HEK293 (cell line): ENCODE measurements at regions not wholly inside any gene's neighbourhood (a gene's known extent, or its start where the extent isn't known, plus 50 kb on each side); places are given as distances from the start of the nearest gene placed in this dataset.

Source experiments
- CTCF ChIA-PET: fragments of 350-600 bp; formaldehyde crosslinking; extraction: SDS; loops from one replicate; lab custom pipeline; 2021; ENCODE audit warnings: antibody characterized with exemption; lab: Yijun Ruan, JAX
- POLR2A ChIA-PET: fragments of 300-600 bp; formaldehyde crosslinking; extraction: SDS; loops from one replicate; lab custom pipeline; 2020; ENCODE audit warnings: antibody characterized with exemption, inconsistent platforms; lab: Yijun Ruan, JAX
- H3K27ac ChIP-seq: fragments of 200-500 bp; sonication (Bioruptor generic); 2 replicates; pipeline ENCODE4 v1.5.1; 2014; ENCODE audit warnings: low read depth, low read length, control low read depth, inconsistent platforms; ENCODE audit errors: extremely low read depth
- H3K36me3 ChIP-seq, 2 experiments: fragments of 200-500 bp in 1 of 2; sonication (Bioruptor generic) in 1 of 2; 1 replicate in 1 of 2; 2 replicates in 1 of 2; pipeline ENCODE4 v1.5.1; 2014 to 2017; ENCODE audit warnings: inconsistent platforms in 2 of 2, low read length in 2 of 2; ENCODE audit not compliant: control insufficient read depth in 2 of 2, insufficient read depth in 1 of 2
- H3K4me1 ChIP-seq: fragments of 200-500 bp; sonication (Bioruptor generic); 2 replicates; pipeline ENCODE4 v1.5.1; 2014; ENCODE audit warnings: mild to moderate bottlenecking, low read length, inconsistent platforms; ENCODE audit not compliant: control insufficient read depth, insufficient read depth
- H3K4me3 ChIP-seq: 2 replicates; pipeline ENCODE4 v1.5.1; 2011; ENCODE audit warnings: low read depth, mild to moderate bottlenecking, control low read depth, low read length, moderate library complexity
- H3K9me3 ChIP-seq: fragments of 200-500 bp; sonication (Bioruptor generic); 2 replicates; pipeline ENCODE4 v1.5.1; 2014; ENCODE audit warnings: low read depth, low read length, inconsistent platforms; ENCODE audit not compliant: control insufficient read depth, insufficient read depth
- GFI1B ChIP-seq: fragments of 450-650 bp; formaldehyde crosslinking; IDR thresholded peaks from 2 replicates; pipeline ENCODE4 v1.5.1; 2016; ENCODE audit warnings: missing biosample characterization, missing genetic modification characterization
- KLF1 ChIP-seq: fragments of 450-650 bp; formaldehyde crosslinking; IDR thresholded peaks from 2 replicates; pipeline ENCODE4 v1.5.1; 2016; ENCODE audit warnings: missing biosample characterization, missing genetic modification characterization
- KLF9 ChIP-seq: fragments of 450-650 bp; formaldehyde crosslinking; IDR thresholded peaks from 2 replicates; pipeline ENCODE4 v1.5.1; 2016; ENCODE audit warnings: missing biosample characterization, missing genetic modification characterization, low read depth
- SETDB1 ChIP-seq: IDR thresholded peaks from one replicate; pipeline ENCODE4 v1.6.1; 2017; ENCODE audit warnings: mild to moderate bottlenecking, low read length, moderate library complexity, mixed read lengths; ENCODE audit not compliant: insufficient read length
- TCF7L2 ChIP-seq: IDR thresholded peaks from 2 replicates; pipeline ENCODE4 v1.6.1; 2011; ENCODE audit warnings: low read depth, mild to moderate bottlenecking, inconsistent platforms, low read length, moderate library complexity, borderline replicate concordance
- TRIM28 ChIP-seq: IDR thresholded peaks from 2 replicates; pipeline ENCODE4 v1.6.1; 2011; ENCODE audit warnings: low read length, control low read depth, borderline replicate concordance
- WT1 ChIP-seq: fragments of 450-650 bp; formaldehyde crosslinking; IDR thresholded peaks from 2 replicates; pipeline ENCODE4 v1.5.1; 2016; ENCODE audit warnings: missing biosample characterization, missing genetic modification characterization
- ZBTB48 ChIP-seq: fragments of 450-650 bp; formaldehyde crosslinking; IDR thresholded peaks from 2 replicates; pipeline ENCODE4 v1.5.1; 2016; ENCODE audit warnings: missing biosample characterization, missing genetic modification characterization
- ZFP3 ChIP-seq: fragments of 450-650 bp; formaldehyde crosslinking; IDR thresholded peaks from 2 replicates; pipeline ENCODE4 v1.5.1; 2016; ENCODE audit warnings: low read depth, missing biosample characterization, missing genetic modification characterization
- ZFP41 ChIP-seq: fragments of 450-650 bp; formaldehyde crosslinking; IDR thresholded peaks from 2 replicates; pipeline ENCODE4 v1.5.1; 2016; ENCODE audit warnings: missing biosample characterization, missing genetic modification characterization, borderline replicate concordance
- ZNF133 ChIP-seq: fragments of 450-650 bp; formaldehyde crosslinking; IDR thresholded peaks from 2 replicates; pipeline ENCODE4 v1.5.1; 2016; ENCODE audit warnings: missing biosample characterization, missing genetic modification characterization
- ZNF175 ChIP-seq: fragments of 450-650 bp; formaldehyde crosslinking; IDR thresholded peaks from 2 replicates; pipeline ENCODE4 v1.5.1; 2016; ENCODE audit warnings: missing biosample characterization, missing genetic modification characterization
- ZNF239 ChIP-seq: fragments of 450-650 bp; formaldehyde crosslinking; IDR thresholded peaks from 2 replicates; pipeline ENCODE4 v1.5.1; 2016; ENCODE audit warnings: missing biosample characterization, missing genetic modification characterization
- ZNF335 ChIP-seq: fragments of 450-650 bp; formaldehyde crosslinking; conservative IDR thresholded peaks from 2 replicates; pipeline ENCODE4 v1.5.1; 2016; ENCODE audit warnings: missing biosample characterization, missing genetic modification characterization
- ZNF433 ChIP-seq: fragments of 450-650 bp; formaldehyde crosslinking; IDR thresholded peaks from 2 replicates; pipeline ENCODE4 v1.5.1; 2016; ENCODE audit warnings: missing biosample characterization, missing genetic modification characterization, low read depth
- ZNF514 ChIP-seq: fragments of 450-650 bp; formaldehyde crosslinking; IDR thresholded peaks from 2 replicates; pipeline ENCODE4 v1.5.1; 2016; ENCODE audit warnings: missing biosample characterization, missing genetic modification characterization
- ZNF548 ChIP-seq: fragments of 450-650 bp; formaldehyde crosslinking; IDR thresholded peaks from 2 replicates; pipeline ENCODE4 v1.5.1; 2016; ENCODE audit warnings: missing biosample characterization, missing genetic modification characterization
- ZNF558 ChIP-seq: fragments of 450-650 bp; formaldehyde crosslinking; IDR thresholded peaks from 2 replicates; pipeline ENCODE4 v1.5.1; 2016; ENCODE audit warnings: missing biosample characterization, missing genetic modification characterization
- ZNF610 ChIP-seq: fragments of 450-650 bp; formaldehyde crosslinking; IDR thresholded peaks from 2 replicates; pipeline ENCODE4 v1.5.1; 2016; ENCODE audit warnings: missing biosample characterization, missing genetic modification characterization, borderline replicate concordance
- ZNF660 ChIP-seq: fragments of 450-650 bp; IDR thresholded peaks from 2 replicates; pipeline ENCODE4 v1.5.1; 2018; ENCODE audit warnings: missing biosample characterization, mild to moderate bottlenecking, missing genetic modification characterization
- ZNF768 ChIP-seq: fragments of 450-650 bp; formaldehyde crosslinking; IDR thresholded peaks from 2 replicates; pipeline ENCODE4 v1.5.1; 2018; ENCODE audit warnings: missing biosample characterization, mild to moderate bottlenecking, missing genetic modification characterization
- TF ChIP-seq, protein P1 (sequence below): fragments of 450-650 bp; formaldehyde crosslinking; IDR thresholded peaks from 2 replicates; pipeline ENCODE4 v1.5.1; 2016; ENCODE audit warnings: missing biosample characterization, missing genetic modification characterization
- TF ChIP-seq, protein P2 (sequence below): fragments of 450-650 bp; formaldehyde crosslinking; IDR thresholded peaks from 2 replicates; pipeline ENCODE4 v1.5.1; 2016; ENCODE audit warnings: missing biosample characterization, missing genetic modification characterization
- TF ChIP-seq, protein P3 (sequence below): fragments of 450-650 bp; formaldehyde crosslinking; IDR thresholded peaks from 2 replicates; pipeline ENCODE4 v1.5.1; 2016; ENCODE audit warnings: missing biosample characterization, missing genetic modification characterization

DNA sequence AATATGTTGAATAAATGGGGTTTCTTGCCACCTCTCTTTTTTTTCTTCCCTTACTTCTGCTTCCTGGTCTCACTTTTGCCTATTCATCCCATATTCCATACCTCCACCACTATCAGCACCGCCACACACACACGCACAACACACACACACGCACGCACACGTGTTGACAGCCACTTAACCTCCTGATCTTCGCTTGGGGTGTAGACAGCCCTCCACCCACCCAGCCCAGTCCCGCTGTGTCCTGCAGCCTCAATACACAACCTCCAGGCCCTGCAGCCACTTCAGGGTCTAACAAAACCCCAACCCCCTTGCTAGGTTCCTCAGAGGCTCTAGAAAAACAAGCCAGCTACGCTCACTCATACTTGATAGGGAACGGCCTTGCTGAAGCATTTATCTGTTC, 72.3 kb downstream of the LINC00237 start:
- ChIA-PET POLR2A (no interaction called here), CTCF (no interaction called here)
- Histone ChIP-seq H3K4me3 (no peak overlapping the region), H3K4me1 (no peaks in the 10 kb centered on the region), H3K9me3 (no peaks in the 10 kb centered on the region), H3K27ac (no peak overlapping the region), H3K36me3 (no peaks in the 10 kb centered on the region)
- TF ChIP-seq ZNF768 (no peak), ZNF433 (tag by site-specific recombination) (no peak), ZNF558 (tag by site-specific recombination) (no peak), ZNF175 (tag by site-specific recombination) (no peak), ZNF514 (no peak), ZNF660 (tag by site-specific recombination) (no peak), ZNF335 (tag by site-specific recombination) (no peak), GFI1B (tag by site-specific recombination) (no peak), TRIM28 (no peak), KLF9 (tag by site-specific recombination) (no peak)
- TF ChIP-seq, protein P1, sequence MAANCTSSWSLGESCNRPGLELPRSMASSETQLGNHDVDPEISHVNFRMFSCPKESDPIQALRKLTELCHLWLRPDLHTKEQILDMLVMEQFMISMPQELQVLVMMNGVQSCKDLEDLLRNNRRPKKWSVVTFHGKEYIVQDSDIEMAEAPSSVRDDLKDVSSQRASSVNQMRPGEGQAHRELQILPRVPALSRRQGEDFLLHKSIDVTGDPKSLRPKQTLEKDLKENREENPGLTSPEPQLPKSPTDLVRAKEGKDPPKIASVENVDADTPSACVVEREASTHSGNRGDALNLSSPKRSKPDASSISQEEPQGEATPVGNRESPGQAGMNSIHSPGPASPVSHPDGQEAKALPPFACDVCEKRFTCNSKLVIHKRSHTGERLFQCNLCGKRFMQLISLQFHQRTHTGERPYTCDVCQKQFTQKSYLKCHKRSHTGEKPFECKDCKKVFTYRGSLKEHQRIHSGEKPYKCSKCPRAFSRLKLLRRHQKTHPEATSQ (tag by site-specific recombination), result no peak

DNA sequence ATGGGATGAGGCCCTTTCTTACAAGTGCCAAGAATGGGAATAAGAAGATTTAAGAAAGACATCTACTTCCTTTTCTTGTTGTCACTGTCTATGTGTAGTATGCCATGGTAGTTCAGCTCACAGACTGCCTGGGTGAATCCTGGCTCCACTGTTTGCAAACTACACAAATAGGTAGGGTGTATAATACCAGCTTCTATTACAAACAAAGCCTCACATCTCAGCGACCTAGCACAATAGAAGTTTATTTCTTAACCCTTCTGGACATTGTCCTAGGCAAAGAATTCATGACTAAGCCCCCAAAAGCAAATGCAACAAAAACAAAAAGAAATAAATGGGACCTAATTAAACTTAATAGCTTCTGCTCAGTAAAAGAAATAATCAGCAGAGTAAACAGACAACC, 74.5 kb downstream of the LINC00237 start:
- H3K4me1 ChIP-seq, result no peaks in the 10 kb centered on the region
- ChIA-PET POLR2A (no interaction called here), CTCF (no interaction called here)
- no peaks in the 10 kb centered on the region for H3K9me3 ChIP-seq
- no peaks in the 10 kb centered on the region for H3K36me3 ChIP-seq
- H3K27ac ChIP-seq, result no peak overlapping the region
- no peak for TF ChIP-seq ZFP3 (tag by site-specific recombination)
- no peak overlapping the region for H3K4me3 ChIP-seq

DNA sequence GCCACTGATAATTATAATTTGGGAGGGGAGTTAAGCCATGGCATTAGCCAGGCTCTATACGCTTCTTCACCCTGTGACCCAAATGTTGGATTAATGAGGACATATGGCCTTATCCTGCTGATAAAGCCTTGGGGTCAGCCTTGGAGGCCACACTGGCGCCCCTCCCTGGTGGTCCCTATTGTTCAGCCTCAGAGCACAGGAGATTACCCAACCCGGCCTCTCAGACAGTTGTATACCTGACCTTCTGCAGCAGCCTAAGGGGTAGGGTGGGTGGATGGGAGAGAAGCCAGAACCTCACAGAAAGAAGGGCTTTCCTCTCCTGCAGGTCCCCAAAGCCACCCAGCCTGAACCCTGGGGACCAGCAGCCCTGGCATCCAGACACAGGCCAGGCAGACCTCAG, 76.8 kb downstream of the LINC00237 start:
- Histone ChIP-seq H3K4me3 (no peak overlapping the region), H3K9me3 (no peaks in the 10 kb centered on the region), H3K27ac (no peak overlapping the region), H3K36me3 (no peaks in the 10 kb centered on the region), H3K4me1 (no peaks in the 10 kb centered on the region)
- POLR2A ChIA-PET, result no interaction called here
- CTCF ChIA-PET, result interaction anchor here (1.6 kb wide), 1 partner anchor 19 kb away, joined by 9 read pairs; no protein-coding TSS in a partner anchor
- TF ChIP-seq ZFP3 (tag by site-specific recombination) (no peak), ZNF610 (no peak), KLF1 (tag by site-specific recombination) (no peak), ZNF133 (tag by site-specific recombination) (no peak), ZNF239 (tag by site-specific recombination) (no peak), ZNF548 (tag by site-specific recombination) (no peak), TCF7L2 (no peak), SETDB1 (no peak), ZFP41 (no peak), WT1 (no peak), ZBTB48 (tag by site-specific recombination) (no peak)
- TF ChIP-seq, protein P2, sequence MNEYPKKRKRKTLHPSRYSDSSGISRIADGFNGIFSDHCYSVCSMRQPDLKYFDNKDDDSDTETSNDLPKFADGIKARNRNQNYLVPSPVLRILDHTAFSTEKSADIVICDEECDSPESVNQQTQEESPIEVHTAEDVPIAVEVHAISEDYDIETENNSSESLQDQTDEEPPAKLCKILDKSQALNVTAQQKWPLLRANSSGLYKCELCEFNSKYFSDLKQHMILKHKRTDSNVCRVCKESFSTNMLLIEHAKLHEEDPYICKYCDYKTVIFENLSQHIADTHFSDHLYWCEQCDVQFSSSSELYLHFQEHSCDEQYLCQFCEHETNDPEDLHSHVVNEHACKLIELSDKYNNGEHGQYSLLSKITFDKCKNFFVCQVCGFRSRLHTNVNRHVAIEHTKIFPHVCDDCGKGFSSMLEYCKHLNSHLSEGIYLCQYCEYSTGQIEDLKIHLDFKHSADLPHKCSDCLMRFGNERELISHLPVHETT, result no peak
- TF ChIP-seq, protein P3, sequence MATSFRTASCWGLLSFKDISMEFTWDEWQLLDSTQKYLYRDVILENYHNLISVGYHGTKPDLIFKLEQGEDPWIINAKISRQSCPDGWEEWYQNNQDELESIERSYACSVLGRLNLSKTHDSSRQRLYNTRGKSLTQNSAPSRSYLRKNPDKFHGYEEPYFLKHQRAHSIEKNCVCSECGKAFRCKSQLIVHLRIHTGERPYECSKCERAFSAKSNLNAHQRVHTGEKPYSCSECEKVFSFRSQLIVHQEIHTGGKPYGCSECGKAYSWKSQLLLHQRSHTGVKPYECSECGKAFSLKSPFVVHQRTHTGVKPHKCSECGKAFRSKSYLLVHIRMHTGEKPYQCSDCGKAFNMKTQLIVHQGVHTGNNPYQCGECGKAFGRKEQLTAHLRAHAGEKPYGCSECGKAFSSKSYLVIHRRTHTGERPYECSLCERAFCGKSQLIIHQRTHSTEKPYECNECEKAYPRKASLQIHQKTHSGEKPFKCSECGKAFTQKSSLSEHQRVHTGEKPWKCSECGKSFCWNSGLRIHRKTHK (tag by site-specific recombination), result no peak
